Subcutaneous abdominal adipose tissue (tissue), 5 donors: ENCODE measurements at regions not wholly inside any gene's neighbourhood (a gene's known extent, or its start where the extent isn't known, plus 50 kb on each side); places are given as distances from the start of the nearest gene placed in this dataset.

Experiments
- H3K27ac ChIP-seq: one replicate; pipeline ENCODE4 v1.7.0; 2013; ENCODE audit warnings: low read depth, mild to moderate bottlenecking, inconsistent platforms, low read length, moderate library complexity
- H3K27me3 ChIP-seq, 5 donors: one replicate each; pipeline ENCODE4 v1.7.0; 2013; ENCODE audit warnings: low read length in 5 of 5, inconsistent platforms in 1 of 5; ENCODE audit not compliant: control insufficient read depth in 5 of 5, insufficient read depth in 4 of 5
- H3K36me3 ChIP-seq, 5 donors: one replicate each; pipeline ENCODE4 v1.7.0; 2013; ENCODE audit warnings: low read length in 5 of 5; ENCODE audit not compliant: control insufficient read depth in 5 of 5, insufficient read depth in 5 of 5
- H3K4me1 ChIP-seq, 5 donors: one replicate each; pipeline ENCODE4 v1.7.0; 2013; ENCODE audit warnings: low read length in 5 of 5, mild to moderate bottlenecking in 3 of 5, moderate library complexity in 1 of 5; ENCODE audit not compliant: control insufficient read depth in 5 of 5, insufficient read depth in 5 of 5
- H3K4me3 ChIP-seq, 5 donors: one replicate each; pipeline ENCODE4 v1.7.0; 2013; ENCODE audit warnings: low read length in 5 of 5, low read depth in 1 of 5
- H3K9ac ChIP-seq, 5 donors: one replicate each; pipeline ENCODE4 v1.7.0; 2013; ENCODE audit warnings: low read length in 5 of 5, mild to moderate bottlenecking in 4 of 5, moderate library complexity in 3 of 5
- H3K9me3 ChIP-seq, 5 donors: one replicate each; pipeline ENCODE4 v1.7.0; 2013; ENCODE audit warnings: low read length in 5 of 5; ENCODE audit not compliant: control insufficient read depth in 5 of 5
- donor health status: healthy.
- donor health status: healthy.
- donor health status: healthy.
- donor health status: healthy.
- donor health status: healthy.

GRCh38 chr9:13550519-13550918, 271.0 kb upstream of the MPDZ start:
- no peaks in the 10 kb centered on the region for H3K36me3 ChIP-seq
- no peak overlapping the region for H3K27ac ChIP-seq
- H3K4me1 ChIP-seq, result peaks cover 0 to 4% (median 0%) of the 10 kb centered on the region in 5 donors
- no peak overlapping the region for H3K9ac ChIP-seq
- peaks cover 0 to 7% (median 0%) of the 10 kb centered on the region in 5 donors for H3K9me3 ChIP-seq
- H3K4me3 ChIP-seq, result no peak overlapping the region
- no peaks in the 10 kb centered on the region for H3K27me3 ChIP-seq

GRCh38 chr9:13548535-13548934, 269.0 kb upstream of the MPDZ start:
- no peak overlapping the region for H3K4me3 ChIP-seq
- H3K27me3 ChIP-seq, result no peaks in the 10 kb centered on the region
- H3K9me3 ChIP-seq, result peaks cover 0 to 7% (median 0%) of the 10 kb centered on the region in 5 donors
- no peaks in the 10 kb centered on the region for H3K36me3 ChIP-seq
- no peaks in the 10 kb centered on the region for H3K4me1 ChIP-seq
- H3K9ac ChIP-seq, result no peak overlapping the region
- no peak overlapping the region for H3K27ac ChIP-seq

GRCh38 chr9:13535141-13535540, 255.6 kb upstream of the MPDZ start:
- Histone ChIP-seq H3K9ac (no peak overlapping the region), H3K36me3 (no peaks in the 10 kb centered on the region), H3K27me3 (no peaks in the 10 kb centered on the region), H3K4me1 (no peaks in the 10 kb centered on the region), H3K4me3 (no peak overlapping the region), H3K27ac (no peak overlapping the region), H3K9me3 (peaks cover 0 to 8% (median 0%) of the 10 kb centered on the region in 5 donors)

- Histone ChIP-seq H3K27ac (no peak overlapping the region), H3K4me1 (no peaks in the 10 kb centered on the region), H3K4me3 (no peak overlapping the region), H3K36me3 (no peaks in the 10 kb centered on the region), H3K9me3 (peaks cover 0 to 8% (median 0%) of the 10 kb centered on the region in 5 donors), H3K27me3 (no peaks in the 10 kb centered on the region), H3K9ac (no peak overlapping the region)
Measured at GRCh38 chr9:13534006-13534405, 254.5 kb upstream of the MPDZ start.

GRCh38 chr9:13532407-13532806, 252.9 kb upstream of the MPDZ start:
- H3K36me3 ChIP-seq, result no peaks in the 10 kb centered on the region
- H3K4me3 ChIP-seq, result no peak overlapping the region
- H3K27me3 ChIP-seq, result no peaks in the 10 kb centered on the region
- H3K9ac ChIP-seq, result no peak overlapping the region
- H3K4me1 ChIP-seq, result no peaks in the 10 kb centered on the region
- peaks cover 0 to 8% (median 0%) of the 10 kb centered on the region in 5 donors for H3K9me3 ChIP-seq
- no peak overlapping the region for H3K27ac ChIP-seq

GRCh38 chr9:13529321-13530104, 250.0 kb upstream of the MPDZ start:
- Histone ChIP-seq H3K4me1 (peaks cover 0 to 5% (median 0%) of the 10 kb centered on the region in 5 donors), H3K9me3 (peaks cover 0 to 8% (median 0%) of the 10 kb centered on the region in 5 donors), H3K9ac (no peak overlapping the region), H3K27me3 (no peaks in the 10 kb centered on the region), H3K27ac (no peak overlapping the region), H3K4me3 (no peak overlapping the region), H3K36me3 (no peaks in the 10 kb centered on the region)

- peaks cover 0 to 27% (median 5%) of the 10 kb centered on the region in 5 donors for H3K4me1 ChIP-seq
- H3K27me3 ChIP-seq, result no peaks in the 10 kb centered on the region
- no peak overlapping the region for H3K27ac ChIP-seq
- H3K9ac ChIP-seq, result no peak overlapping the region
- H3K4me3 ChIP-seq, result no peak overlapping the region
- H3K36me3 ChIP-seq, result no peaks in the 10 kb centered on the region
- H3K9me3 ChIP-seq, result no peaks in the 10 kb centered on the region
Measured at GRCh38 chr9:13524245-13524644, 244.8 kb upstream of the MPDZ start.

GRCh38 chr9:13520069-13520468, 240.6 kb upstream of the MPDZ start:
- H3K4me1 ChIP-seq, result peaks cover 0 to 21% (median 4%) of the 10 kb centered on the region in 5 donors
- H3K36me3 ChIP-seq, result no peaks in the 10 kb centered on the region
- no peak overlapping the region for H3K27ac ChIP-seq
- H3K9me3 ChIP-seq, result no peaks in the 10 kb centered on the region
- no peak overlapping the region for H3K4me3 ChIP-seq
- H3K9ac ChIP-seq, result no peak overlapping the region
- H3K27me3 ChIP-seq, result no peaks in the 10 kb centered on the region

- H3K4me1 ChIP-seq, result peaks cover 0 to 12% (median 9%) of the 10 kb centered on the region in 5 donors
- no peaks in the 10 kb centered on the region for H3K36me3 ChIP-seq
- no peaks in the 10 kb centered on the region for H3K9me3 ChIP-seq
- H3K27me3 ChIP-seq, result no peaks in the 10 kb centered on the region
- H3K27ac ChIP-seq, result peak overlapping the region; percentile 38
- H3K9ac ChIP-seq, result peak overlapping the region in 2 of 5 donors; percentile 23 to 40
- no peak overlapping the region for H3K4me3 ChIP-seq
Measured at GRCh38 chr9:13513716-13514444, 234.4 kb upstream of the MPDZ start.

- no peaks in the 10 kb centered on the region for H3K9me3 ChIP-seq
- H3K4me1 ChIP-seq, result peaks cover 0 to 12% (median 9%) of the 10 kb centered on the region in 5 donors
- no peak overlapping the region for H3K4me3 ChIP-seq
- no peak overlapping the region for H3K9ac ChIP-seq
- no peaks in the 10 kb centered on the region for H3K36me3 ChIP-seq
- peak overlapping the region; percentile 38 for H3K27ac ChIP-seq
- H3K27me3 ChIP-seq, result no peaks in the 10 kb centered on the region
Measured at GRCh38 chr9:13513286-13513685, 233.8 kb upstream of the MPDZ start.
